Spleen (tissue), 11 donors: ENCODE measurements at regions not wholly inside any gene's neighbourhood (a gene's known extent, or its start where the extent isn't known, plus 50 kb on each side); places are given as distances from the start of the nearest gene placed in this dataset.

Source experiments
- DNase-seq: peaks from one replicate; pipeline ENCODE4 v3.0.0-alpha.2; 2020
- H3K27ac ChIP-seq, 8 donors: fragments of 200-600 bp; sonication (generic) in 7 of 8; 1 replicate in 4 of 8; 2 replicates in 4 of 8; pipeline versions ENCODE4 v1.5.0 to v1.8.0; 2016 to 2021; ENCODE audit warnings: inconsistent platforms in 4 of 8, mild to moderate bottlenecking in 4 of 8, moderate library complexity in 1 of 8
- H3K27me3 ChIP-seq, 7 donors: fragments of 200-600 bp; sonication (generic) in 6 of 7; replicated peaks in 1 of 7; 1 replicate in 4 of 7; 2 replicates in 3 of 7; pipeline versions ENCODE4 v1.5.0 to v1.8.0; 2016 to 2021; ENCODE audit warnings: inconsistent platforms in 3 of 7, mild to moderate bottlenecking in 1 of 7
- H3K36me3 ChIP-seq, 6 donors: fragments of 200-600 bp; sonication (generic) in 5 of 6; 1 replicate in 4 of 6; 2 replicates in 2 of 6; pipeline versions ENCODE4 v1.5.0 to v1.8.0; 2016 to 2021; ENCODE audit warnings: inconsistent platforms in 2 of 6
- H3K4me1 ChIP-seq, 6 donors: fragments of 200-600 bp; sonication (generic) in 5 of 6; 1 replicate in 3 of 6; 2 replicates in 3 of 6; pipeline versions ENCODE4 v1.5.0 to v1.8.0; 2016 to 2021; ENCODE audit warnings: inconsistent platforms in 3 of 6
- H3K4me3 ChIP-seq, 8 donors: fragments of 200-600 bp; sonication (generic) in 7 of 8; 1 replicate in 4 of 8; 2 replicates in 4 of 8; pipeline versions ENCODE4 v1.5.0 to v1.8.0; 2016 to 2021; ENCODE audit warnings: inconsistent platforms in 4 of 8, mild to moderate bottlenecking in 4 of 8, moderate library complexity in 2 of 8
- H3K9me3 ChIP-seq, 8 donors: fragments of 200-600 bp; sonication (generic) in 7 of 8; 1 replicate in 4 of 8; 2 replicates in 4 of 8; pipeline versions ENCODE4 v1.5.0 to v1.8.0; 2016 to 2021; ENCODE audit warnings: inconsistent platforms in 4 of 8
- POLR2A ChIP-seq, 3 donors: fragments of 450-650 bp; IDR thresholded peaks; one replicate each; pipeline ENCODE4 v1.5.1; 2017; ENCODE audit warnings: antibody characterized with exemption in 3 of 3, mild to moderate bottlenecking in 1 of 3
- POLR2AphosphoS5 ChIP-seq, 3 donors: sonication (generic); formaldehyde crosslinking; IDR thresholded peaks; one replicate each; pipeline ENCODE4 v1.5.1; 2017; ENCODE audit warnings: antibody characterized with exemption in 3 of 3
- WGBS, 5 donors: extraction: QIAGEN DNeasy Blood & Tissue Kit in 3 of 5; methylation state at CpG; one replicate each; pipeline versions ENCODE4 v1.1.5 to v1.1.7; 2013 to 2018; 5-methylcytosine and 5-hydroxymethylcytosine counted together
- intact Hi-C: fragments of 100-400 bp; cut with DNase I; formaldehyde crosslinking; loops from one replicate; pipeline ENCODE4 v1.15.0; 2023; ENCODE audit warnings: low total_unique reads
- TF ChIP-seq, protein P1 (sequence below), 11 experiments: fragments of 200-600 bp in 7 of 11; fragments of 450-650 bp in 4 of 11; sonication (generic) in 4 of 11; IDR thresholded peaks in 8 of 11; conservative IDR thresholded peaks in 3 of 11; 1 replicate in 7 of 11; 2 replicates in 4 of 11; pipeline versions ENCODE4 v1.4.0 to v1.8.0; 2016 to 2021; ENCODE audit warnings: antibody characterized with exemption in 11 of 11, inconsistent platforms in 4 of 11, mild to moderate bottlenecking in 1 of 11
- donor health status: healthy with polysubstance abuse.
- donor health status: DM: no; HTN: no; CAD: no; lungs with moderate emphysema.
- donor health status: DM: no; HTN: no; CAD: no.
- donor health status: Bipolar disorder and iron deficiency.
- donor health status: healthy.
- donor health status: DM: no; HTN: no; CAD: no.
- donor health status: DM: yes; HTN: yes; CAD: no.

GRCh38 chr14:37997017-37997416, 210.7 kb upstream of the SSTR1 start:
- Histone ChIP-seq H3K4me1 (no peaks in the 10 kb centered on the region), H3K9me3 (no peaks in the 10 kb centered on the region), H3K27me3 (no peaks in the 10 kb centered on the region), H3K27ac (no peak overlapping the region), H3K4me3 (no peak overlapping the region), H3K36me3 (no peaks in the 10 kb centered on the region)
- WGBS, 5 donors, result 92 to 96% (median 93%) methylated on average over 3 of the region's 3 CpGs
- TF ChIP-seq POLR2AphosphoS5 (IDR thresholded peaks at IDR 0.05), result no peak
- no peak for TF ChIP-seq POLR2A (IDR thresholded peaks at IDR 0.05)
- TF ChIP-seq, protein P1, sequence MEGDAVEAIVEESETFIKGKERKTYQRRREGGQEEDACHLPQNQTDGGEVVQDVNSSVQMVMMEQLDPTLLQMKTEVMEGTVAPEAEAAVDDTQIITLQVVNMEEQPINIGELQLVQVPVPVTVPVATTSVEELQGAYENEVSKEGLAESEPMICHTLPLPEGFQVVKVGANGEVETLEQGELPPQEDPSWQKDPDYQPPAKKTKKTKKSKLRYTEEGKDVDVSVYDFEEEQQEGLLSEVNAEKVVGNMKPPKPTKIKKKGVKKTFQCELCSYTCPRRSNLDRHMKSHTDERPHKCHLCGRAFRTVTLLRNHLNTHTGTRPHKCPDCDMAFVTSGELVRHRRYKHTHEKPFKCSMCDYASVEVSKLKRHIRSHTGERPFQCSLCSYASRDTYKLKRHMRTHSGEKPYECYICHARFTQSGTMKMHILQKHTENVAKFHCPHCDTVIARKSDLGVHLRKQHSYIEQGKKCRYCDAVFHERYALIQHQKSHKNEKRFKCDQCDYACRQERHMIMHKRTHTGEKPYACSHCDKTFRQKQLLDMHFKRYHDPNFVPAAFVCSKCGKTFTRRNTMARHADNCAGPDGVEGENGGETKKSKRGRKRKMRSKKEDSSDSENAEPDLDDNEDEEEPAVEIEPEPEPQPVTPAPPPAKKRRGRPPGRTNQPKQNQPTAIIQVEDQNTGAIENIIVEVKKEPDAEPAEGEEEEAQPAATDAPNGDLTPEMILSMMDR (IDR thresholded peaks at IDR 0.05 in 8 of 11, conservative IDR thresholded peaks at IDR 0.05 in 3 of 11), result no peak
- intact Hi-C loops, result no loop called here
- DNase-seq, result no peak

DNA sequence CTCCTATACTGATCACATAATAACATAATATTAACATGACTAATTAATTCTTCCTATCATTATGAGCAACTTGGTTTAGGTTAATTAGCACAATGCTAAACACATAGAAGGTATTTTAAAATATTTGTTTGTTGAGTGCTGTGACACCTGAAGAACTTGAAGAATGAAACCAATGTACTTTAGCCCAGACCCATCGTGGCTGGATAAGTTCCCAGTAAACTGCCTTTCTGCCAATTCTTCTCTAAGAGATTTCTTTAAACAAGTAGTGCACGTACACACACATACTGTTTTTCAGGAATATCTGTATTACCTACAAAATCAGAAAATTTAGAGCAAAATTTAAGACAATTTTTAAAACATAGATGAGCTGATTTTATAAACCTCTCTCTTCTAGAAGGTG, 207.4 kb upstream of the SSTR1 start:
- Histone ChIP-seq H3K27ac (no peak overlapping the region), H3K4me1 (no peaks in the 10 kb centered on the region), H3K27me3 (no peaks in the 10 kb centered on the region), H3K4me3 (no peak overlapping the region), H3K9me3 (no peaks in the 10 kb centered on the region), H3K36me3 (no peaks in the 10 kb centered on the region)
- DNase-seq, result no peak
- intact Hi-C loops, result no loop called here
- 59 to 92% (median 78%) methylated on average over 2 of the region's 2 CpGs for WGBS, 5 donors
- TF ChIP-seq POLR2AphosphoS5 (IDR thresholded peaks at IDR 0.05), result no peak
- no peak for TF ChIP-seq POLR2A (IDR thresholded peaks at IDR 0.05)
- TF ChIP-seq, protein P1 (IDR thresholded peaks at IDR 0.05 in 8 of 11, conservative IDR thresholded peaks at IDR 0.05 in 3 of 11), result no peak

DNA sequence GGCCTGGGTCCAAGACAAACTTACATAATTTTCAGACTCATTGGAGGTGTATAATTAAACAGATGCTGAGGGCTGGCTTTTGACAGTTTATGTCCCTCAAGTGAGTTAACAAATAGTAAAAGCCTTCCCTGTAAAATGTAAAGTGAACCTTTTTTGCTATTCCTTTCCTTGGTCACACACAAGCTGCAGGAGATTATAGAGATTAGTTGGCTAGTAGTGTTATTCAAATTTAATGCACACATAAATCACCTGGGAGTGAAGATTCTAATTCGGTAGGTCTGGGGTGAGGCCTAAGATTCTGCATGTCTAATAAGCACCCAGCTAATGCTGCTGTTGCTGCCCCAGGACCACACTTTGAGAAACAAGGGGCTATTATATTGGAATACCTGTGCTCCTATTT, 206.2 kb upstream of the SSTR1 start:
- no peak overlapping the region for H3K27ac ChIP-seq
- no peaks in the 10 kb centered on the region for H3K27me3 ChIP-seq
- TF ChIP-seq, protein P1 (IDR thresholded peaks at IDR 0.05 in 8 of 11, conservative IDR thresholded peaks at IDR 0.05 in 3 of 11), result no peak
- TF ChIP-seq POLR2AphosphoS5 (IDR thresholded peaks at IDR 0.05) (no peak), POLR2A (IDR thresholded peaks at IDR 0.05) (no peak)
- H3K4me3 ChIP-seq, result no peak overlapping the region
- H3K4me1 ChIP-seq, result no peaks in the 10 kb centered on the region
- intact Hi-C loops, result no loop called here
- H3K9me3 ChIP-seq, result no peaks in the 10 kb centered on the region
- no peak for DNase-seq
- no peaks in the 10 kb centered on the region for H3K36me3 ChIP-seq
- WGBS, 5 donors, result 71 to 100% (median 92%) methylated on average over 1 of the region's 1 CpG

DNA sequence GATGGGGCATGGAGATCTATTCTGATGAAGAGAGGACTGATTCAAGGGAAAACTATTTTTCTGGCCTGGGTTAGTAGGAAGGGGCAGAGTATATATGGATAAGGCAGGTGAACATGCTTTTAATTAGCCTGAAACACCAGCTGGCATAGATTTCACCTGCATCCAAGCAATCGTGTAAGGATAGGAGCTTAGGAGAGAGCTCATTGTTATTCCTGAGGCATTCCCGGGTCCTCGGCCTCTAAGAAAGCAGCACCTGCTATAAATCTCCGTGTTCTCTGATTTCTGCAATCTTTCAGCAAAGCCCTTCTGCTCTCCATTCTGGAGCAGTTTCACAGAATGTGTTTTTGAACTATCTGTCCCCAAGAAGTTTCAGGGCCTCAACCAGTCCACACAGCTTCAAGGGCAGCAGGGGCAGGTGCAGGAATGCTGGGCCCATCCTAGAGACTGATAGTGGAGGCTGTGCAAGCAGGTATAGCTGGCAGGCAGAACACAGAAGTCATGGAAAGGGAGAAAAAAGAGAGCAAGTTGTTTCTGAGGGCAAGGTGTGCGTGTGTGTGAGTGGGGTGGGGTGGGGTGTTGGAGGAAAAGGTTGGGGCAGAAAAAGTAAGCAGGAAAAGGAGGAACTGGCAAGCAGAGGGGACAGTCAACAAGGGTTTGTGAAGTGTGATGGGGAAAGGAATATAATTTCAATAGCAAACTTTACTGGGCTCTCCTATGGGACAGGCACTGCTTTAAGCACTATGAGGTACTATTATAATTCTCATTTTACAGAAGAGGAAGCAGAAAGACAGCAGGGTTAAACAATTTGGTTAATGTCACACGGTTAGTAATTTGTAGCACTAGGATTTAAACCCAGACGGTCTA, 203.7 kb upstream of the SSTR1 start:
- WGBS, 5 donors, result 79 to 90% (median 83%) methylated on average over 7 of the region's 7 CpGs
- Histone ChIP-seq H3K4me1 (no peaks in the 10 kb centered on the region), H3K27ac (no peak overlapping the region), H3K27me3 (no peaks in the 10 kb centered on the region), H3K36me3 (no peaks in the 10 kb centered on the region), H3K4me3 (no peak overlapping the region), H3K9me3 (no peaks in the 10 kb centered on the region)
- intact Hi-C loops, result no loop called here
- DNase-seq, result no peak
- no peak for TF ChIP-seq POLR2AphosphoS5 (IDR thresholded peaks at IDR 0.05)
- no peak for TF ChIP-seq POLR2A (IDR thresholded peaks at IDR 0.05)
- TF ChIP-seq, protein P1 (IDR thresholded peaks at IDR 0.05 in 8 of 11, conservative IDR thresholded peaks at IDR 0.05 in 3 of 11), result no peak
